HFFc6 (cell line): ENCODE measurements at regions not wholly inside any gene's neighbourhood (a gene's known extent, or its start where the extent isn't known, plus 50 kb on each side); places are given as distances from the start of the nearest gene placed in this dataset.

ENCODE experiments used
- DNase-seq: peaks from one replicate; pipeline ENCODE4 v3.0.0-alpha.2; 2018
- H3K27ac Mint-ChIP-seq: 2 replicates; pipeline ENCODE4 v1.8.0; 2020; ENCODE audit warnings: mild to moderate bottlenecking, mixed read lengths
- H3K27me3 Mint-ChIP-seq: 2 replicates; pipeline ENCODE4 v1.8.0; 2021; ENCODE audit warnings: mild to moderate bottlenecking, moderate library complexity, mixed read lengths; ENCODE audit not compliant: insufficient read depth
- H3K36me3 Mint-ChIP-seq: 2 replicates; pipeline ENCODE4 v1.8.0; 2021; ENCODE audit warnings: low read depth, mixed read lengths
- H3K4me1 Mint-ChIP-seq: 2 replicates; pipeline ENCODE4 v1.8.0; 2020; ENCODE audit warnings: low read depth, mixed read lengths
- H3K4me3 Mint-ChIP-seq: 2 replicates; pipeline ENCODE4 v1.8.0; 2020; ENCODE audit warnings: mild to moderate bottlenecking, moderate library complexity, mixed read lengths
- H3K9me3 Mint-ChIP-seq: 2 replicates; pipeline ENCODE4 v1.8.0; 2020; ENCODE audit warnings: mild to moderate bottlenecking, mixed read lengths
- CTCF ChIP-seq: fragments of 200-600 bp; sonication (generic); IDR thresholded peaks from 2 replicates; pipeline ENCODE4 v1.5.0; 2021; ENCODE audit warnings: antibody characterized with exemption, mild to moderate bottlenecking

GRCh38 chr11:70506658-70506970 lies 108.3 kb downstream of the CTTN start:
- Mint-ChIP-seq H3K4me3 (no peak overlapping the region), H3K27ac (no peak overlapping the region), H3K9me3 (peaks cover 13% of the 10 kb centered on the region), H3K27me3 (peaks cover 24% of the 10 kb centered on the region), H3K36me3 (no peaks in the 10 kb centered on the region), H3K4me1 (no peaks in the 10 kb centered on the region)
- no peak for DNase-seq
- no peak for TF ChIP-seq CTCF

- no peak for DNase-seq
- TF ChIP-seq CTCF: no peak
- H3K4me3 Mint-ChIP-seq: no peak overlapping the region
- no peaks in the 10 kb centered on the region for H3K4me1 Mint-ChIP-seq
- no peaks in the 10 kb centered on the region for H3K36me3 Mint-ChIP-seq
- no peak overlapping the region for H3K27ac Mint-ChIP-seq
- H3K9me3 Mint-ChIP-seq: peaks cover 15% of the 10 kb centered on the region
- H3K27me3 Mint-ChIP-seq: peaks cover 23% of the 10 kb centered on the region
Observed at GRCh38 chr11:70506986-70507385, 108.7 kb downstream of the CTTN start.

- DNase-seq: no peak
- Mint-ChIP-seq H3K4me3 (no peak overlapping the region), H3K36me3 (peaks cover 1% of the 10 kb centered on the region; the same call in 1 of the 2 replicates), H3K9me3 (peaks cover 22% of the 10 kb centered on the region), H3K27ac (no peak overlapping the region), H3K4me1 (no peaks in the 10 kb centered on the region), H3K27me3 (peaks cover 20% of the 10 kb centered on the region)
- TF ChIP-seq CTCF: no peak
Observed at GRCh38 chr11:70507466-70508230, 109.3 kb downstream of the CTTN start.

GRCh38 chr11:70508231-70508480 lies 109.8 kb downstream of the CTTN start:
- Mint-ChIP-seq H3K9me3 (peaks cover 27% of the 10 kb centered on the region), H3K36me3 (peaks cover 5% of the 10 kb centered on the region; the same call in 1 of the 2 replicates)

GRCh38 chr11:70509476-70509875 lies 111.1 kb downstream of the CTTN start:
- H3K4me1 Mint-ChIP-seq: no peaks in the 10 kb centered on the region
- peaks cover 35% of the 10 kb centered on the region for H3K9me3 Mint-ChIP-seq
- TF ChIP-seq CTCF: no peak
- H3K4me3 Mint-ChIP-seq: no peak overlapping the region
- peaks cover 16% of the 10 kb centered on the region for H3K27me3 Mint-ChIP-seq
- peaks cover 9% of the 10 kb centered on the region for H3K36me3 Mint-ChIP-seq
- no peak for DNase-seq
- H3K27ac Mint-ChIP-seq: no peak overlapping the region

More at GRCh38 chr11:70508231-70508480, 109.8 kb downstream of the CTTN start:
- H3K4me3 Mint-ChIP-seq: no peak overlapping the region
- no peaks in the 10 kb centered on the region for H3K4me1 Mint-ChIP-seq
- H3K27me3 Mint-ChIP-seq: peaks cover 20% of the 10 kb centered on the region
- no peak overlapping the region for H3K27ac Mint-ChIP-seq
- TF ChIP-seq CTCF: no peak
- no peak for DNase-seq

GRCh38 chr11:70510106-70510505 lies 111.8 kb downstream of the CTTN start:
- no peak for DNase-seq
- no peak overlapping the region for H3K4me3 Mint-ChIP-seq
- no peak for TF ChIP-seq CTCF
- H3K4me1 Mint-ChIP-seq: no peaks in the 10 kb centered on the region
- peaks cover 12% of the 10 kb centered on the region for H3K27me3 Mint-ChIP-seq
- H3K9me3 Mint-ChIP-seq: peaks cover 35% of the 10 kb centered on the region
- no peak overlapping the region for H3K27ac Mint-ChIP-seq
- H3K36me3 Mint-ChIP-seq: peaks cover 9% of the 10 kb centered on the region
